GM18505 (cell line): ENCODE measurements at regions not wholly inside any gene's neighbourhood (a gene's known extent, or its start where the extent isn't known, plus 50 kb on each side); places are given as distances from the start of the nearest gene placed in this dataset.

Source experiments
- ATAC-seq: cut with Tn5 transposase; IDR thresholded peaks from one replicate; pipeline ENCODE4 v1.9.1; 2021; ENCODE audit not compliant: unreplicated experiment
- POLR2A ChIP-seq: IDR thresholded peaks from 4 replicates; pipeline ENCODE4 v1.6.1; 2011; ENCODE audit warnings: borderline replicate concordance; ENCODE audit not compliant: insufficient read depth, insufficient read length; ENCODE audit errors: extremely low read depth

GRCh38 chr4:4782969-4783368 lies 76.5 kb upstream of the MSX1 start:
- ATAC-seq, result no peak
- no peak for TF ChIP-seq POLR2A

DNA sequence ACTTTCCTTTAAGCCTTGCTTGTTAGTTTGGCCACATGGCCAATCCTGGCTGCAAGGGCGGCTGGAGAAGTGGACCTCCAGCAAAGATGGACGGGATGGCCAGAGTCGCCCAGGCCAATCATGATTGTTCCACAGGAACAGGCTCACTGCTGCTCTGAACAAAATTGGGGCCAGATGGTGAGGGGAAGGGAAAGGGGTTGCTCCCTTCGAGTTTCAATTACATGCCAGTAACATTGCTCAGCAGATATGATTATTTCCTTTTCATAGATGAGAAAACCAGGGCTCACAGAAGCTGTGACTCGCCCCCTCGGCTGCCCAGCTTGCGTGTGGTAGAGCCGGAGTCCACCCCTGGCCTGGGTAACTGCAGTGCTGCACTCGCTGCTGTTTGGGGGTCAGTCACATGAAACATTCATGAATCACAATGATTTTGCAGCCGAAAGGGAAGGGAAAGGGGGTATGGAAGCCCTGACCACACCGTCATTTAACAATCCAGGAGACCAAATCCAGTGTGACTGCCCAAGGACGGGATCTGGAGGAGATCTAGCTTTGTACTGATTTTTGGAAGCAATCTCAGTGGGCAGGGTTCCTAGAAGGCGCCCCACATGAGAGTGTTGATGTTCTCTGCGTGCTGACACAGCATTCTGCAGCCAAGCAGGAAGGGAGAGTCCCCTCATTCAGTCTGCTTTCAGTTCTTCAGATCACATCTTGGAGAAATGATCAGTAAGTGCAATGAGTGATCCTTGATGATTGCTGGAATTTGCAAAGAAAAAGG lies 77.3 kb upstream of the MSX1 start:
- ATAC-seq, result no peak
- no peak for TF ChIP-seq POLR2A

DNA sequence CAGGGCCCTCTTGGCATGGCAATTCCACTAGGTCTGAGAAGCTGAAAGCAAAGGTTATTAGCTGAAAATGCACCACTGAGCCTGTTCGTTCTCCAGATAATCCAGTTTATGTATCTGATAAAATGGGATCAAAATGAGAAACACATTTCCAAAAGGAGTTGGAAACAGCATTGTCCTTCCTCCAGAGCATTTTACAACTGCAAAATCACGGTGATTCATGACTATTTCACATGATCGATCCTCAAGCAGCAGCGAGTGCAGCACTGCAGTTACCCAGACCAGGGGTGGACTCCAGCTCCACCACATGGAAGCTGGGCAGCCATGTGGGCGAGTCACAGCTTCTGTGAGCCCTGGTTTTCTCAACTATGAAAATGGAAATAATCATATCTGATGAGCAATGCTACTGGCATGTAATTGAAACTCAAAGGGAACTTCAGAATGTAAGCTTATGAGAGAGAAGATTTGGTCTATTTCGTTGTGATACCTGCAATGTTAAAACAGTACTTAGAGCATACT lies 78.7 kb upstream of the MSX1 start:
- no peak for ATAC-seq
- TF ChIP-seq POLR2A, result no peak

GRCh38 chr4:4779486-4779885 lies 80.0 kb upstream of the MSX1 start:
- no peak for TF ChIP-seq POLR2A
- ATAC-seq, result no peak

DNA sequence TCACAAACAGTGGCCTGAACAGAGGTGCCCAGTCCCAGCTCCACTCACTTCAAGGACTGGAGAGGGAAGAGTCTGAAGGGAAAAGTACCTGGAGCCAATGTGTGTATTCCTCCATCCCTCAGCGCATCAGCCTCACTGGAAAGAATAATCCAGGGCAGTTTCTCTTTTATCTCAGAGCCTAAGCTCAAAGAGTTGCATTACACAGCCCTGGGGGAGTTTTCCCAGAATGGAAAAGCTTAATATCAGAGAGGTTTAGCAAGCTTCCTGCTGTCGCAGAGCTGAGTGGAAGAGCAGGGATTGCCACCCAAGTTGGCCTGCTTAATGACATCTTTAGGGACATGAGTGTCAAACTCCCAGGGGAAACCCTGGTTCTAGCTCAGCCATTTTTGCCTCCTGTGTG lies 80.4 kb upstream of the MSX1 start:
- ATAC-seq, result no peak
- no peak for TF ChIP-seq POLR2A

DNA sequence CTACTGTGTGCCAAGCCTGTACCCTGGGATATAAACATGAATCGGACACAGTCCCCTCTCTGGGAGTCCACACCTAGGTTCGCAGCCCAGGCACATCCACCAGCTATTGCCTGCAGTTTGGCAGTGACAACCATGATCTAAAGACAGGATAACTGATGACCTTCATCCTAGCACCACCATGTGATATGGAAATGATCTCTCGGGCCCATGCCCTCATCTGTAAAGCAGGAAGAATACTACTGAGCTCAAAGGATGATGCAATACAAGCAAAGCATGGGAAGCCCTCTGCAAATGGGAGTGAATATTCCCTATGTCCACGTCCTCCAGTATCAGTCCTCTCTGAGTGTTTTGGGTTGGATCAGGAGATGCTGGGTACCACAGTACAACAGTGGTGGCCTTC lies 80.9 kb upstream of the MSX1 start:
- no peak for ATAC-seq
- TF ChIP-seq POLR2A, result no peak

GRCh38 chr4:4776934-4777333 lies 82.5 kb upstream of the MSX1 start:
- no peak for TF ChIP-seq POLR2A
- ATAC-seq, result no peak

GRCh38 chr4:4776335-4776734 lies 83.1 kb upstream of the MSX1 start:
- no peak for ATAC-seq
- no peak for TF ChIP-seq POLR2A

DNA sequence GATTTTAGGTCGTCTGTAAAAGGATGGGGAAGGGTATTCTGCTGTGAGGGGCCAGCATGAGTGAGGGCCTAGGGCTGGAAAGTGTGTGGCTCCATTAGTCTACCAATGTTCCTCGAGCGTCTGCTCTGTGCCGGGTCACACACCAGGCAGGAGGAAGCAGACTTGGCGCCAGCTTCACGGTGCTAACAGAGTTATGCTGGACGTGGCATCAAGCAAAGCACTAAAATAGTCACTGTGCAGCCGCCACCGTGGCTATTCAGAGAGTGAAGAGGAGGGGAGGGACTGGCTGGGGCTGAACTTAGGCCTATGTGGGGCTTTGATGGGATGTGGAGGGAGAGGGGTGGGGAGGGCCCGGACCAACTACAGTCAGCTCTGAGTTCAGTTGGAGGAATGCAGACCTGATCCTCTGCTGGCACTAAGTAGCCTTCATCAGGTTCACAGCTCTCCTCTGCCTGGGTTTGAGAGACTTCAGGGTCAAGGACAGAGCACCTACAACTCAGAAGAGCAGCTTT lies 83.9 kb upstream of the MSX1 start:
- TF ChIP-seq POLR2A, result no peak
- ATAC-seq, result no peak

GRCh38 chr4:4772534-4772933 lies 86.9 kb upstream of the MSX1 start:
- TF ChIP-seq POLR2A, result no peak
- no peak for ATAC-seq

DNA sequence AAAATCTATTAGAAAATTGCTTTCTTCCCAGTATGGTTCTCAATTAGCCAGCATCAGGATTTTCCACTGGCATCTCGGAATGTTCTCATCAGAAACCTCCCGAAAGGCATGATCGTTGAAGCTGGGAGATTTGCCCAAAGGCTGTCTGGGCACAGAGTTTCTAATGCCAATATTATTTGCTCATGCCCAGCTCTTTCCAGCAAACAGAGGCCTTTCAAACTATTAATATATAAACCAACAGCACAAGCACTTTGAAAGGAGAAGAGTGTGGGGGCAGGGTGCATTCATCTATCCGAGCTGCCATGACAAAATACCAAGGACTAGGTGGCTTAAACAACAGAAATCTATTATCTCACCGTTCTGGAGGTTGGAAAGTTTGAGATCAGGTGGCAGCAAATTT lies 88.3 kb upstream of the MSX1 start:
- ATAC-seq, result no peak
- TF ChIP-seq POLR2A, result no peak

GRCh38 chr4:4770610-4771009 lies 88.9 kb upstream of the MSX1 start:
- no peak for ATAC-seq
- no peak for TF ChIP-seq POLR2A

GRCh38 chr4:4766564-4766963 lies 92.9 kb upstream of the MSX1 start:
- no peak for ATAC-seq
- TF ChIP-seq POLR2A, result no peak

GRCh38 chr4:4765811-4766210 lies 93.7 kb upstream of the MSX1 start:
- no peak for TF ChIP-seq POLR2A
- no peak for ATAC-seq
